ENCODE measurements at regions not wholly inside any gene's neighbourhood (a gene's known extent, or its start where the extent isn't known, plus 50 kb on each side); places are given as distances from the start of the nearest gene placed in this dataset.

DNA sequence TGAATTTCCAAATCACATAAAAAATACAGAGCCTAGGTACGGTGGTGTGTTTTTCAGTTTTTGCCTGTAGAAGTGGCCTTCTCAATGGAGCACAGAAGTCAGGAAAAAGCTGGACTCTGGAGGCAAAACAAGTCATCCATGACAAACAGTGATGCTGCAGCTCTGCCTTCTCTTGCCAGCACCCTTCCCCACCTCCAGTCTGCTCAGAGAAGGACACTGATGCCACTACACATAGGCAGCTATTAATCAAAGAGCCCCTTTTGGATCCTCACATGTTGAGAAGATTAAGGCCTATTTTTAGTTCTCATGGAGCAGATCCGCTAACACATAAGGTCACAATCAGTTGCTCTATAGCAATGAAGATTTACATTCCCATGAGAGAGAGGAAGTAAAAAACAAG, 181.6 kb upstream of the GALNT5 start:
- Histone ChIP-seq H3K36me3 (ENCODE audit: control insufficient read depth, insufficient read depth, low read length) (no peaks in the 10 kb centered on the region), H3K23ac (ENCODE audit: low read depth, low read length) (no peak overlapping the region), H2BK5ac (ENCODE audit: low read depth, low read length, poor library complexity, severe bottlenecking) (no peak overlapping the region), H2AK9ac (replicated peaks; ENCODE audit: low read depth, low read length, poor library complexity) (no peak overlapping the region), H4K5ac (ENCODE audit: low read depth, low read length) (no peak overlapping the region), H3K27me3 (ENCODE audit: control insufficient read depth, insufficient read depth, low read length) (no peaks in the 10 kb centered on the region), H2BK15ac (ENCODE audit: low read depth, low read length) (no peak overlapping the region), H3K9ac (ENCODE audit: low read depth, low read length) (no peak overlapping the region), H3K9me1 (ENCODE audit: insufficient read depth, low read length) (no peaks in the 10 kb centered on the region), H3K27ac (ENCODE audit: insufficient read depth, low read length) (no peak overlapping the region), H2AK5ac (ENCODE audit: low read depth, low read length) (no peak overlapping the region), H3K56ac (ENCODE audit: extremely low read depth, insufficient read depth, low read length) (no peak overlapping the region), H4K8ac (ENCODE audit: low read depth in 2 of 2, low read length in 2 of 2) (no peak overlapping the region), H3K18ac (ENCODE audit: low read depth, low read length) (no peak overlapping the region; the same call in 1 of the 2 replicates), H3K4ac (ENCODE audit: low read depth, low read length) (no peak overlapping the region), H2AFZ (replicated peaks; ENCODE audit: low read length, poor library complexity) (no peak overlapping the region), H3K4me1 (ENCODE audit: control insufficient read depth, insufficient read depth, low read length) (no peaks in the 10 kb centered on the region), H4K91ac (ENCODE audit: insufficient read depth, low read depth, low read length) (no peak overlapping the region), H2BK20ac (ENCODE audit: low read depth, low read length) (no peak overlapping the region), H3K4me2 (ENCODE audit: low read depth, low read length) (no peak overlapping the region), H4K20me1 (ENCODE audit: insufficient read depth, low read length) (no peaks in the 10 kb centered on the region), H2BK120ac (ENCODE audit: low read depth, low read length) (no peak overlapping the region), H3K4me3 (ENCODE audit: insufficient read depth, low read depth, low read length) (no peak overlapping the region), H3K14ac (replicated peaks; ENCODE audit: low read depth, low read length) (no peak overlapping the region), H3K9me3 (ENCODE audit: control insufficient read depth, insufficient read depth, low read length) (no peaks in the 10 kb centered on the region), H3K79me1 (ENCODE audit: low read depth in 1 of 2, low read length in 2 of 2) (no peaks in the 10 kb centered on the region)
- TF ChIP-seq BHLHE40 (IDR thresholded peaks at IDR 0.05; ENCODE audit: low read depth, low read length) (no peak), CEBPB (IDR thresholded peaks at IDR 0.05; ENCODE audit: low read depth, low read length) (no peak), MAFK (IDR thresholded peaks at IDR 0.05; ENCODE audit: low read depth, low read length) (no peak), RCOR1 (IDR thresholded peaks at IDR 0.05; ENCODE audit: insufficient replicate concordance, low read length) (no peak), MAZ (IDR thresholded peaks at IDR 0.05; ENCODE audit: borderline replicate concordance, low read depth, low read length) (no peak), NFE2L2 (IDR thresholded peaks at IDR 0.05; ENCODE audit: low read depth, low read length) (no peak), RFX5 (IDR thresholded peaks at IDR 0.05; ENCODE audit: low read depth, low read length) (no peak), FOS (IDR thresholded peaks at IDR 0.05; ENCODE audit: low read depth, low read length) (no peak), POLR2A (IDR thresholded peaks at IDR 0.05; ENCODE audit: low read depth, low read length) (no peak), SMC3 (IDR thresholded peaks at IDR 0.05; ENCODE audit: low read depth, low read length) (no peak), CHD1 (IDR thresholded peaks at IDR 0.05; ENCODE audit: low read depth, low read length) (no peak), RAD21 (IDR thresholded peaks at IDR 0.05; ENCODE audit: low read length) (no peak), MXI1 (IDR thresholded peaks at IDR 0.05; ENCODE audit: borderline replicate concordance, low read depth, low read length) (no peak)
- TF ChIP-seq, protein P1, sequence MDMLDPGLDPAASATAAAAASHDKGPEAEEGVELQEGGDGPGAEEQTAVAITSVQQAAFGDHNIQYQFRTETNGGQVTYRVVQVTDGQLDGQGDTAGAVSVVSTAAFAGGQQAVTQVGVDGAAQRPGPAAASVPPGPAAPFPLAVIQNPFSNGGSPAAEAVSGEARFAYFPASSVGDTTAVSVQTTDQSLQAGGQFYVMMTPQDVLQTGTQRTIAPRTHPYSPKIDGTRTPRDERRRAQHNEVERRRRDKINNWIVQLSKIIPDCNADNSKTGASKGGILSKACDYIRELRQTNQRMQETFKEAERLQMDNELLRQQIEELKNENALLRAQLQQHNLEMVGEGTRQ (IDR thresholded peaks at IDR 0.05; ENCODE audit: low read depth, low read length) = no peak
- TF ChIP-seq, protein P2, sequence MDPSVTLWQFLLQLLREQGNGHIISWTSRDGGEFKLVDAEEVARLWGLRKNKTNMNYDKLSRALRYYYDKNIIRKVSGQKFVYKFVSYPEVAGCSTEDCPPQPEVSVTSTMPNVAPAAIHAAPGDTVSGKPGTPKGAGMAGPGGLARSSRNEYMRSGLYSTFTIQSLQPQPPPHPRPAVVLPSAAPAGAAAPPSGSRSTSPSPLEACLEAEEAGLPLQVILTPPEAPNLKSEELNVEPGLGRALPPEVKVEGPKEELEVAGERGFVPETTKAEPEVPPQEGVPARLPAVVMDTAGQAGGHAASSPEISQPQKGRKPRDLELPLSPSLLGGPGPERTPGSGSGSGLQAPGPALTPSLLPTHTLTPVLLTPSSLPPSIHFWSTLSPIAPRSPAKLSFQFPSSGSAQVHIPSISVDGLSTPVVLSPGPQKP (IDR thresholded peaks at IDR 0.05; ENCODE audit: borderline replicate concordance, low read depth, low read length) = no peak
- TF ChIP-seq, protein P3, sequence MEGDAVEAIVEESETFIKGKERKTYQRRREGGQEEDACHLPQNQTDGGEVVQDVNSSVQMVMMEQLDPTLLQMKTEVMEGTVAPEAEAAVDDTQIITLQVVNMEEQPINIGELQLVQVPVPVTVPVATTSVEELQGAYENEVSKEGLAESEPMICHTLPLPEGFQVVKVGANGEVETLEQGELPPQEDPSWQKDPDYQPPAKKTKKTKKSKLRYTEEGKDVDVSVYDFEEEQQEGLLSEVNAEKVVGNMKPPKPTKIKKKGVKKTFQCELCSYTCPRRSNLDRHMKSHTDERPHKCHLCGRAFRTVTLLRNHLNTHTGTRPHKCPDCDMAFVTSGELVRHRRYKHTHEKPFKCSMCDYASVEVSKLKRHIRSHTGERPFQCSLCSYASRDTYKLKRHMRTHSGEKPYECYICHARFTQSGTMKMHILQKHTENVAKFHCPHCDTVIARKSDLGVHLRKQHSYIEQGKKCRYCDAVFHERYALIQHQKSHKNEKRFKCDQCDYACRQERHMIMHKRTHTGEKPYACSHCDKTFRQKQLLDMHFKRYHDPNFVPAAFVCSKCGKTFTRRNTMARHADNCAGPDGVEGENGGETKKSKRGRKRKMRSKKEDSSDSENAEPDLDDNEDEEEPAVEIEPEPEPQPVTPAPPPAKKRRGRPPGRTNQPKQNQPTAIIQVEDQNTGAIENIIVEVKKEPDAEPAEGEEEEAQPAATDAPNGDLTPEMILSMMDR (conservative IDR thresholded peaks at IDR 0.05; ENCODE audit: low read depth, low read length) = no peak
- no TSS peak for BruUV-seq (replicated peaks)
- ATAC-seq (ENCODE audit: low read depth) = no peak
- intact Hi-C loops (cut with micrococcal nuclease) (no loop called here), in situ Hi-C loops (cut with MboI; ENCODE audit: low sequenced_read_pairs) (no loop called here), dilution Hi-C loops (cut with HindIII; ENCODE audit: low sequenced_read_pairs, unreplicated experiment) (no loop called here)
- WGBS, 2 experiments (ENCODE audit: extremely low coverage in 2 of 2, insufficient read length in 1 of 2) = no CpG with 5 or more reads among the region's 2 CpGs
- no peak for DNase-seq
- CTCF ChIA-PET = no interaction called here
- POLR2A ChIA-PET (ENCODE audit: unreplicated experiment) = no interaction called here

Data from IMR-90 (cell line).